ENCODE measurements at regions not wholly inside any gene's neighbourhood (a gene's known extent, or its start where the extent isn't known, plus 50 kb on each side); places are given as distances from the start of the nearest gene placed in this dataset.

DNA sequence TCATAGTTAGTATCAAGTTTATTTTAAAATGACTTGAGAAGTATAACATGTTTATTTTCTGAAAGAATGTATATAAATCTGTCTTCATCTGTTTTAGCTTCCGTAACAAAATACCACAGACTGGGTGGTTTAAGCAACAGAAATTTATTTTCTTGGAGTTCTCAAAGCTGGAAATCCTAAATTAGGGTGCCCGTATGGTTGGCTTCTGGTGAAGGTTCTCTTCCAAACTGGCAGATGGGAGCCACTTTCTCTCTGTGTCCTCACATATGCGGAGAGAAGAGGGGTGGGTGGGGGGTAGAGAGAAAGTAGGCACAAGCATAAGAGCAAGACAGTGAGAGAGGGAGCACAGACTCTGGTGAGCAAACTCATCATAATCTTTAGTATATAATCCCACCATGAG is 142.3 kb downstream of the ZIC1 start:
- no peak for TF ChIP-seq POLR2A (IDR thresholded peaks at IDR 0.05; ENCODE audit: low read depth, low read length)
- TF ChIP-seq, protein P1, sequence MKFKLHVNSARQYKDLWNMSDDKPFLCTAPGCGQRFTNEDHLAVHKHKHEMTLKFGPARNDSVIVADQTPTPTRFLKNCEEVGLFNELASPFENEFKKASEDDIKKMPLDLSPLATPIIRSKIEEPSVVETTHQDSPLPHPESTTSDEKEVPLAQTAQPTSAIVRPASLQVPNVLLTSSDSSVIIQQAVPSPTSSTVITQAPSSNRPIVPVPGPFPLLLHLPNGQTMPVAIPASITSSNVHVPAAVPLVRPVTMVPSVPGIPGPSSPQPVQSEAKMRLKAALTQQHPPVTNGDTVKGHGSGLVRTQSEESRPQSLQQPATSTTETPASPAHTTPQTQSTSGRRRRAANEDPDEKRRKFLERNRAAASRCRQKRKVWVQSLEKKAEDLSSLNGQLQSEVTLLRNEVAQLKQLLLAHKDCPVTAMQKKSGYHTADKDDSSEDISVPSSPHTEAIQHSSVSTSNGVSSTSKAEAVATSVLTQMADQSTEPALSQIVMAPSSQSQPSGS (IDR thresholded peaks at IDR 0.05; ENCODE audit: low read length), result no peak
- no peak for TF ChIP-seq PML (IDR thresholded peaks at IDR 0.05; ENCODE audit: low read length)
- TF ChIP-seq, protein P2, sequence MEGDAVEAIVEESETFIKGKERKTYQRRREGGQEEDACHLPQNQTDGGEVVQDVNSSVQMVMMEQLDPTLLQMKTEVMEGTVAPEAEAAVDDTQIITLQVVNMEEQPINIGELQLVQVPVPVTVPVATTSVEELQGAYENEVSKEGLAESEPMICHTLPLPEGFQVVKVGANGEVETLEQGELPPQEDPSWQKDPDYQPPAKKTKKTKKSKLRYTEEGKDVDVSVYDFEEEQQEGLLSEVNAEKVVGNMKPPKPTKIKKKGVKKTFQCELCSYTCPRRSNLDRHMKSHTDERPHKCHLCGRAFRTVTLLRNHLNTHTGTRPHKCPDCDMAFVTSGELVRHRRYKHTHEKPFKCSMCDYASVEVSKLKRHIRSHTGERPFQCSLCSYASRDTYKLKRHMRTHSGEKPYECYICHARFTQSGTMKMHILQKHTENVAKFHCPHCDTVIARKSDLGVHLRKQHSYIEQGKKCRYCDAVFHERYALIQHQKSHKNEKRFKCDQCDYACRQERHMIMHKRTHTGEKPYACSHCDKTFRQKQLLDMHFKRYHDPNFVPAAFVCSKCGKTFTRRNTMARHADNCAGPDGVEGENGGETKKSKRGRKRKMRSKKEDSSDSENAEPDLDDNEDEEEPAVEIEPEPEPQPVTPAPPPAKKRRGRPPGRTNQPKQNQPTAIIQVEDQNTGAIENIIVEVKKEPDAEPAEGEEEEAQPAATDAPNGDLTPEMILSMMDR (IDR thresholded peaks at IDR 0.05 in 2 of 3, conservative IDR thresholded peaks at IDR 0.05 in 1 of 3; ENCODE audit: control insufficient read depth in 2 of 3, extremely low read depth in 1 of 3, insufficient read depth in 1 of 3, low read depth in 3 of 3, low read length in 3 of 3), result no peak
- no peak for TF ChIP-seq SRF (IDR thresholded peaks at IDR 0.05; ENCODE audit: low read depth in 2 of 2, low read length in 2 of 2)
- TF ChIP-seq SMC3 (IDR thresholded peaks at IDR 0.05; ENCODE audit: borderline replicate concordance, low read length), result no peak
- no peak for TF ChIP-seq EP300 (IDR thresholded peaks at IDR 0.05; ENCODE audit: borderline replicate concordance in 1 of 2, control insufficient read depth in 1 of 2, low read depth in 2 of 2, low read length in 2 of 2)
- TF ChIP-seq, protein P3, sequence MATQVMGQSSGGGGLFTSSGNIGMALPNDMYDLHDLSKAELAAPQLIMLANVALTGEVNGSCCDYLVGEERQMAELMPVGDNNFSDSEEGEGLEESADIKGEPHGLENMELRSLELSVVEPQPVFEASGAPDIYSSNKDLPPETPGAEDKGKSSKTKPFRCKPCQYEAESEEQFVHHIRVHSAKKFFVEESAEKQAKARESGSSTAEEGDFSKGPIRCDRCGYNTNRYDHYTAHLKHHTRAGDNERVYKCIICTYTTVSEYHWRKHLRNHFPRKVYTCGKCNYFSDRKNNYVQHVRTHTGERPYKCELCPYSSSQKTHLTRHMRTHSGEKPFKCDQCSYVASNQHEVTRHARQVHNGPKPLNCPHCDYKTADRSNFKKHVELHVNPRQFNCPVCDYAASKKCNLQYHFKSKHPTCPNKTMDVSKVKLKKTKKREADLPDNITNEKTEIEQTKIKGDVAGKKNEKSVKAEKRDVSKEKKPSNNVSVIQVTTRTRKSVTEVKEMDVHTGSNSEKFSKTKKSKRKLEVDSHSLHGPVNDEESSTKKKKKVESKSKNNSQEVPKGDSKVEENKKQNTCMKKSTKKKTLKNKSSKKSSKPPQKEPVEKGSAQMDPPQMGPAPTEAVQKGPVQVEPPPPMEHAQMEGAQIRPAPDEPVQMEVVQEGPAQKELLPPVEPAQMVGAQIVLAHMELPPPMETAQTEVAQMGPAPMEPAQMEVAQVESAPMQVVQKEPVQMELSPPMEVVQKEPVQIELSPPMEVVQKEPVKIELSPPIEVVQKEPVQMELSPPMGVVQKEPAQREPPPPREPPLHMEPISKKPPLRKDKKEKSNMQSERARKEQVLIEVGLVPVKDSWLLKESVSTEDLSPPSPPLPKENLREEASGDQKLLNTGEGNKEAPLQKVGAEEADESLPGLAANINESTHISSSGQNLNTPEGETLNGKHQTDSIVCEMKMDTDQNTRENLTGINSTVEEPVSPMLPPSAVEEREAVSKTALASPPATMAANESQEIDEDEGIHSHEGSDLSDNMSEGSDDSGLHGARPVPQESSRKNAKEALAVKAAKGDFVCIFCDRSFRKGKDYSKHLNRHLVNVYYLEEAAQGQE (IDR thresholded peaks at IDR 0.05; ENCODE audit: low read depth, low read length), result no peak
- no peak for TF ChIP-seq RB1 (IDR thresholded peaks at IDR 0.05; ENCODE audit: borderline replicate concordance)
- no peak for TF ChIP-seq EZH2 (IDR thresholded peaks at IDR 0.05; ENCODE audit: borderline replicate concordance, control insufficient read depth, low read depth, low read length)
- no peak for TF ChIP-seq SP1 (IDR thresholded peaks at IDR 0.05; ENCODE audit: low read depth, low read length)
